GM12873 (cell line): ENCODE measurements at regions not wholly inside any gene's neighbourhood (a gene's known extent, or its start where the extent isn't known, plus 50 kb on each side); places are given as distances from the start of the nearest gene placed in this dataset.

Experiments
- CTCF ChIP-seq: IDR thresholded peaks from 2 replicates; pipeline ENCODE4 v1.5.1; 2012; ENCODE audit warnings: low read depth, mild to moderate bottlenecking, moderate library complexity, low read length, control low read depth; ENCODE audit not compliant: insufficient read depth; ENCODE audit errors: missing control alignments

GRCh38 chr17:73879987-73880386, 235.7 kb upstream of the SDK2 start:
- no peak for TF ChIP-seq CTCF

- TF ChIP-seq CTCF, result no peak
These were observed 238.3 kb upstream of the SDK2 start for GRCh38 chr17:73882590-73882989.

- no peak for TF ChIP-seq CTCF
These were observed 238.9 kb upstream of the SDK2 start for GRCh38 chr17:73883175-73883574.

GRCh38 chr17:73887739-73888138, 243.5 kb upstream of the SDK2 start:
- no peak for TF ChIP-seq CTCF

- no peak for TF ChIP-seq CTCF
These were observed 244.6 kb upstream of the SDK2 start for GRCh38 chr17:73888862-73889261.

GRCh38 chr17:73889439-73889838, 245.2 kb upstream of the SDK2 start:
- TF ChIP-seq CTCF, result no peak

GRCh38 chr17:73890831-73891405, 246.7 kb upstream of the SDK2 start:
- TF ChIP-seq CTCF, result no peak
